SK-N-SH (cell line): ENCODE measurements at regions not wholly inside any gene's neighbourhood (a gene's known extent, or its start where the extent isn't known, plus 50 kb on each side); places are given as distances from the start of the nearest gene placed in this dataset.

Experiments used
- ELF1 ChIP-seq: IDR thresholded peaks from 2 replicates; pipeline ENCODE4 v1.4.0; 2012
- EZH2phosphoT487 ChIP-seq: fragments of 200-600 bp; sonication (generic); IDR thresholded peaks from 2 replicates; pipeline ENCODE4 v1.6.1; 2017; ENCODE audit warnings: low read depth, mixed run types, mild to moderate bottlenecking, antibody characterized with exemption, moderate library complexity, borderline replicate concordance
- GATA2 ChIP-seq: sonication (generic); formaldehyde crosslinking; IDR thresholded peaks from 2 replicates; pipeline ENCODE4 v1.5.0; 2020; ENCODE audit warnings: mild to moderate bottlenecking, missing genetic modification reagents
- SMC3 ChIP-seq: IDR thresholded peaks from 2 replicates; pipeline ENCODE4 v1.6.1; 2012; ENCODE audit warnings: low read depth, low read length, improper control_type of control experiment
- TAF1 ChIP-seq: IDR thresholded peaks from 2 replicates; pipeline ENCODE4 v1.6.1; 2012; ENCODE audit warnings: low read depth, mild to moderate bottlenecking, low read length, moderate library complexity, borderline replicate concordance
- TF ChIP-seq, protein P1 (sequence below): fragments of 200-600 bp; sonication (generic); IDR thresholded peaks from 2 replicates; pipeline ENCODE4 v1.6.1; 2017; ENCODE audit warnings: antibody characterized with exemption, mild to moderate bottlenecking, moderate library complexity
- TF ChIP-seq, protein P2 (sequence below): IDR thresholded peaks from 2 replicates; pipeline ENCODE4 v1.4.0; 2012; ENCODE audit warnings: low read depth, borderline replicate concordance
- TF ChIP-seq, protein P3 (sequence below): fragments of 150-350 bp; IDR thresholded peaks from 2 replicates; pipeline ENCODE4 v1.6.1; 2017; ENCODE audit warnings: antibody characterized with exemption, low read length, low read depth, borderline replicate concordance

- TF ChIP-seq GATA2, result no peak
- TF ChIP-seq, protein P1, sequence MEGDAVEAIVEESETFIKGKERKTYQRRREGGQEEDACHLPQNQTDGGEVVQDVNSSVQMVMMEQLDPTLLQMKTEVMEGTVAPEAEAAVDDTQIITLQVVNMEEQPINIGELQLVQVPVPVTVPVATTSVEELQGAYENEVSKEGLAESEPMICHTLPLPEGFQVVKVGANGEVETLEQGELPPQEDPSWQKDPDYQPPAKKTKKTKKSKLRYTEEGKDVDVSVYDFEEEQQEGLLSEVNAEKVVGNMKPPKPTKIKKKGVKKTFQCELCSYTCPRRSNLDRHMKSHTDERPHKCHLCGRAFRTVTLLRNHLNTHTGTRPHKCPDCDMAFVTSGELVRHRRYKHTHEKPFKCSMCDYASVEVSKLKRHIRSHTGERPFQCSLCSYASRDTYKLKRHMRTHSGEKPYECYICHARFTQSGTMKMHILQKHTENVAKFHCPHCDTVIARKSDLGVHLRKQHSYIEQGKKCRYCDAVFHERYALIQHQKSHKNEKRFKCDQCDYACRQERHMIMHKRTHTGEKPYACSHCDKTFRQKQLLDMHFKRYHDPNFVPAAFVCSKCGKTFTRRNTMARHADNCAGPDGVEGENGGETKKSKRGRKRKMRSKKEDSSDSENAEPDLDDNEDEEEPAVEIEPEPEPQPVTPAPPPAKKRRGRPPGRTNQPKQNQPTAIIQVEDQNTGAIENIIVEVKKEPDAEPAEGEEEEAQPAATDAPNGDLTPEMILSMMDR, result no peak
- TF ChIP-seq TAF1, result no peak
- no peak for TF ChIP-seq SMC3
- TF ChIP-seq, protein P2, sequence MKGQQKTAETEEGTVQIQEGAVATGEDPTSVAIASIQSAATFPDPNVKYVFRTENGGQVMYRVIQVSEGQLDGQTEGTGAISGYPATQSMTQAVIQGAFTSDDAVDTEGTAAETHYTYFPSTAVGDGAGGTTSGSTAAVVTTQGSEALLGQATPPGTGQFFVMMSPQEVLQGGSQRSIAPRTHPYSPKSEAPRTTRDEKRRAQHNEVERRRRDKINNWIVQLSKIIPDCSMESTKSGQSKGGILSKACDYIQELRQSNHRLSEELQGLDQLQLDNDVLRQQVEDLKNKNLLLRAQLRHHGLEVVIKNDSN, result no peak
- no peak for TF ChIP-seq EZH2phosphoT487
- no peak for TF ChIP-seq ELF1
- TF ChIP-seq, protein P3, sequence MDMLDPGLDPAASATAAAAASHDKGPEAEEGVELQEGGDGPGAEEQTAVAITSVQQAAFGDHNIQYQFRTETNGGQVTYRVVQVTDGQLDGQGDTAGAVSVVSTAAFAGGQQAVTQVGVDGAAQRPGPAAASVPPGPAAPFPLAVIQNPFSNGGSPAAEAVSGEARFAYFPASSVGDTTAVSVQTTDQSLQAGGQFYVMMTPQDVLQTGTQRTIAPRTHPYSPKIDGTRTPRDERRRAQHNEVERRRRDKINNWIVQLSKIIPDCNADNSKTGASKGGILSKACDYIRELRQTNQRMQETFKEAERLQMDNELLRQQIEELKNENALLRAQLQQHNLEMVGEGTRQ, result no peak
Observed at GRCh38 chr4:181601103-181601502, 642.1 kb upstream of the TENM3 start.
